A673 (cell line): ENCODE measurements at regions not wholly inside any gene's neighbourhood (a gene's known extent, or its start where the extent isn't known, plus 50 kb on each side); places are given as distances from the start of the nearest gene placed in this dataset.

Experiments used
- BruUV-seq: library from RNA; stranded (reverse); fragments of 400-500 nt; replicated peaks from 2 replicates; lab custom pipeline; 2021; lab: Mats Ljungman, UMichigan
- CTCF ChIA-PET: fragments of 300-600 bp; sonication (Branson Sonifier 250); formaldehyde crosslinking; loops from one replicate; lab custom pipeline; 2022; ENCODE audit warnings: antibody characterized with exemption; lab: Charles Lee
- POLR2A ChIA-PET: fragments of 300-600 bp; sonication (Branson Sonifier 250); formaldehyde crosslinking; loops from one replicate; lab custom pipeline; 2022; ENCODE audit warnings: antibody characterized with exemption; ENCODE audit not compliant: low non-redundant PET; lab: Charles Lee
- DNase-seq: peaks from one replicate; pipeline ENCODE4 v3.0.0-alpha.2; 2015; ENCODE audit warnings: low spot score
- H3K27ac ChIP-seq: fragments of 200-600 bp; sonication (generic); 2 replicates; pipeline ENCODE4 v1.5.1; 2016; ENCODE audit warnings: mixed run types, low read depth, mild to moderate bottlenecking, mixed read lengths, antibody characterized with exemption, low read length; ENCODE audit not compliant: poor library complexity, severe bottlenecking
- H3K27me3 ChIP-seq: fragments of 200-600 bp; sonication (generic); replicated peaks from 2 replicates; pipeline ENCODE4 v1.6.1; 2017; ENCODE audit warnings: mixed run types, low read depth, mild to moderate bottlenecking, mixed read lengths, antibody characterized with exemption, low read length; ENCODE audit not compliant: insufficient read depth, poor library complexity
- H3K36me3 ChIP-seq: fragments of 200-600 bp; sonication (generic); 2 replicates; pipeline ENCODE4 v1.6.1; 2016; ENCODE audit warnings: mixed run types, mild to moderate bottlenecking, mixed read lengths, antibody characterized with exemption, low read length; ENCODE audit not compliant: insufficient read depth, poor library complexity, severe bottlenecking
- H3K4me1 ChIP-seq: fragments of 200-600 bp; sonication (generic); 2 replicates; pipeline ENCODE4 v1.6.1; 2017; ENCODE audit warnings: mixed run types, mild to moderate bottlenecking, mixed read lengths, antibody characterized with exemption, low read length; ENCODE audit not compliant: insufficient read depth, poor library complexity, severe bottlenecking
- H3K4me3 ChIP-seq: fragments of 200-600 bp; sonication (generic); 2 replicates; pipeline ENCODE4 v1.5.1; 2016; ENCODE audit warnings: low read depth, mixed run types, mild to moderate bottlenecking, mixed read lengths, low read length; ENCODE audit not compliant: poor library complexity, severe bottlenecking
- H3K9me3 ChIP-seq: fragments of 200-600 bp; sonication (generic); 2 replicates; pipeline ENCODE4 v1.6.1; 2016; ENCODE audit warnings: mixed run types, low read depth, mild to moderate bottlenecking, mixed read lengths, antibody characterized with exemption, low read length; ENCODE audit not compliant: poor library complexity, severe bottlenecking
- CTCF ChIP-seq: fragments of 300-800, 200-600 bp; sonication (generic); conservative IDR thresholded peaks from 2 replicates; pipeline ENCODE4 v1.5.1; 2017; ENCODE audit warnings: low read depth, mild to moderate bottlenecking, antibody characterized with exemption, low read length, moderate library complexity, mixed read lengths
- EZH2 ChIP-seq: fragments of 200-600 bp; sonication (generic); IDR thresholded peaks from 2 replicates; pipeline ENCODE4 v1.6.1; 2017; ENCODE audit warnings: borderline replicate concordance, low read depth, mild to moderate bottlenecking, mixed read lengths, antibody characterized with exemption, low read length; ENCODE audit not compliant: poor library complexity, severe bottlenecking
- intact Hi-C: fragments of 100-400 bp; cut with micrococcal nuclease; formaldehyde crosslinking; loops from one replicate; pipeline ENCODE4 v1.10.0; 2022; ENCODE audit not compliant: unreplicated experiment

DNA sequence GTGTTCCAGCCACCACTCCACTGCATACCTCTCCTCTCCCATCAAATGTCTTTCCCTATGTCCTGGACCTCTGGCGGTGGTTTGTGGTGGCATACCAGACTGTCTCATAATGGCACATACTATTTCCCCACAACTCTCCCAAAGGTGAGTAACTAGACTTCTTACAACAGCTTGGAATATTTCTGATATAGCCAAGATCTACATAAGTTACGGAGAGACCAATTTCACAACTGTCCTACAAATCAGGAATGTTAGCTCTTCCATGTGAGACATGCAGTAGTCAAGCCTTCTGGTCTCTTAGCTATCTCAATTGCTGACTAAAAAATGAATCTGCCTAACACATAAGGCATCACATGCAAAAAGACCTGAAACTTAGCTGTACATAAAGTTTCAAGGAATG lies 588.9 kb downstream of the RNF144B start:
- no peak for TF ChIP-seq EZH2
- H3K27me3 ChIP-seq: no peaks in the 10 kb centered on the region
- ChIA-PET POLR2A (no interaction called here), CTCF (no interaction called here)
- H3K4me3 ChIP-seq: no peak overlapping the region
- H3K9me3 ChIP-seq: no peaks in the 10 kb centered on the region
- no TSS peak for BruUV-seq
- H3K4me1 ChIP-seq: no peaks in the 10 kb centered on the region
- no peak overlapping the region for H3K27ac ChIP-seq
- no peak for DNase-seq
- no peaks in the 10 kb centered on the region for H3K36me3 ChIP-seq
- intact Hi-C loops: no loop called here

DNA sequence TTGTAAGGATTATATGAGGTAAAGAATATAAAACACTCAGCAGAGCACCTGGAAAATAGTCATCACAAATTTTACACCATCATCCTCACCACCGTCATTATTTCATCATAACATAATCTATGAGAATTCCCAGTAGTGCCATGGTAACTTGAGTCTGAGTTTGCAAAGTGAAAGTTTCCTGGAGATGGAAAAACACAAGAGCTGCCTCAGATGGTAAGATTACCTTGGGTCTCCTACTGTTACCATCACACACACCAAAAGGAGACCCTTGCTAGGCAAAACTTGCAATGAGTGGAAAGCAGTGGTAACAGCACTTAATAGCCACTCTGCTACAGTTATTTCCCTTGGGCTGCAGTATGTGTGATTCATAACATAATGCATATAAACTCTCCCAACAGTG lies 589.8 kb downstream of the RNF144B start:
- CTCF ChIA-PET: no interaction called here

DNA sequence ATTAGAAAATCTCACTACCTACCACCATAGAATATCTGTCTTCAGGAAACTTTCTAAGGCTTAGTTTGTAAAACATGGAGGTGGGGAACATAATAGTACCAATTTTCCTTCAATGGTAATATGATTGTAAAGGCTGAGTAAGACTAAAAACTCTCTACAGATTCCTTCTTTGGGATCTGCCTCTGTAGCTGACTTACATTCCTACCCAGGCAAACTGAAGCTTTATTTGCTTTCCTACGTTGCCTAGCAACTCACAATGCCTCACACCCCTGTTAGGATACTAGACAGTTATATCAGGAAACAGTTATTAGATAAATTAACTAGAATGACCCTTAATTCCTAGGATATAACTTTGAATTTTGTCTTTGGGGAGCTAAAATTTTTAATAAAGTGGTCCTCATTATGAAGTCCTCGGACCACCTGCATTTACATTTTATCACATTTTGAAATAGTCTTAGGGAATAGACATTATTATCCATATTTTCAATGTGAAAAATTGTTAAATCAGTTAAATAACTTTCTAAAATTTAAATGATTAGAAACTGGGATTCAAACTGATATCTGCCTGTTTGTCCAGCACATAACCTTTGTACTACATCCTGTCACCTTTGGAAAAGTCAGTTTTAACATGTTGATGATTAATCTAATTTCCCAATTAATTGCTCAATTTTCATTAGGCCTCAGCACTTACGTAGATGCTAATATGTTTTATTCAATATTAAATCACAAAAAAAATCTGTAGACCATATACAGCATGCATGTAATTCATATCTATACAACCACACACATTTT lies 591.4 kb downstream of the RNF144B start:
- Histone ChIP-seq H3K9me3 (no peaks in the 10 kb centered on the region), H3K4me1 (no peaks in the 10 kb centered on the region), H3K27ac (no peak overlapping the region), H3K27me3 (no peaks in the 10 kb centered on the region), H3K4me3 (no peak overlapping the region), H3K36me3 (no peaks in the 10 kb centered on the region)
- TF ChIP-seq EZH2 (no peak), CTCF (no peak)
- peak; percentile 26 for DNase-seq
- ChIA-PET CTCF (no interaction called here), POLR2A (no interaction called here)
- no TSS peak for BruUV-seq
- intact Hi-C loops: no loop called here

More for the DNA sequence above, 589.8 kb downstream of the RNF144B start:
- intact Hi-C loops: no loop called here
- no peak for DNase-seq
- no peak for TF ChIP-seq CTCF
- TF ChIP-seq EZH2: no peak
- Histone ChIP-seq H3K9me3 (no peaks in the 10 kb centered on the region), H3K36me3 (no peaks in the 10 kb centered on the region), H3K27me3 (no peaks in the 10 kb centered on the region), H3K27ac (no peak overlapping the region), H3K4me1 (no peaks in the 10 kb centered on the region), H3K4me3 (no peak overlapping the region)
- POLR2A ChIA-PET: no interaction called here
- no TSS peak for BruUV-seq

DNA sequence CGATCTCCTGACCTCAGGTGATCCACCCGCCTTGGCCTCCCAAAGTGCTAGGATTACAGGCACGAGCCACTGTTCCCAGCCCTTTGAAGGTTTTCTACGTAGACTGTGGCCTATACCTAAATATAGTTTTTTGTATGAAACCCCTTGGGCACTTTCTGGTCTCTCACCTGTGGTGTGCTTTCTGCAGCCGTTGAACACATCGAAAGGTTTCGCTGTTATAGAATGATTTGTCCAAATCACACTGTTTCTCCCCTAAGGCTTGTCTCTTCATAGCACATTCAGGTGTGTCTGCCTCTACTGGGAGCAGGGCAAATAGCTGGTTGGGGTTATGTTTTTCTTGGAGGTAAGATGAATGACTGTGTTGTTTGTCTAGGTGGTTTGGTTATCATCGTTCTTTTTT lies 597.9 kb downstream of the RNF144B start:
- H3K27ac ChIP-seq: no peak overlapping the region
- DNase-seq: no peak
- no peaks in the 10 kb centered on the region for H3K36me3 ChIP-seq
- no peaks in the 10 kb centered on the region for H3K27me3 ChIP-seq
- ChIA-PET POLR2A (no interaction called here), CTCF (no interaction called here)
- no TSS peak for BruUV-seq
- intact Hi-C loops: no loop called here
- H3K4me3 ChIP-seq: no peak overlapping the region
- TF ChIP-seq CTCF (no peak), EZH2 (no peak)
- H3K4me1 ChIP-seq: peaks cover 4% of the 10 kb centered on the region
- H3K9me3 ChIP-seq: no peaks in the 10 kb centered on the region
